Keratinocyte (primary cell): ENCODE measurements at regions not wholly inside any gene's neighbourhood (a gene's known extent, or its start where the extent isn't known, plus 50 kb on each side); places are given as distances from the start of the nearest gene placed in this dataset.

ENCODE experiments used
- DNase-seq: peaks from one replicate; pipeline ENCODE4 v3.0.0-alpha.2; 2011; ENCODE audit warnings: low read depth, missing footprints, low spot score
- FAIRE-seq: peaks from 2 replicates; lab custom pipeline; 2011; peaks lifted over from hg19 to GRCh38; lab: Jason Lieb, UNC
- H2AFZ ChIP-seq: 2 replicates; pipeline ENCODE4 v1.6.0; 2012; ENCODE audit warnings: low read length, control low read depth, inconsistent platforms; ENCODE audit not compliant: control insufficient read depth
- H3K27ac ChIP-seq: 2 replicates; pipeline ENCODE4 v1.5.1; 2011; ENCODE audit warnings: low read length; ENCODE audit not compliant: control insufficient read depth, insufficient read depth
- H3K27me3 ChIP-seq: 3 replicates; pipeline ENCODE4 v1.6.0; 2011; ENCODE audit warnings: low read length; ENCODE audit not compliant: control insufficient read depth, insufficient read depth; ENCODE audit errors: extremely low read depth
- H3K36me3 ChIP-seq, 2 experiments: 2 replicates in 1 of 2; 3 replicates in 1 of 2; pipeline ENCODE4 v1.5.1; 2011; ENCODE audit warnings: low read length in 2 of 2, mild to moderate bottlenecking in 1 of 2; ENCODE audit not compliant: control insufficient read depth in 2 of 2, insufficient read depth in 2 of 2; ENCODE audit errors: extremely low read depth in 1 of 2
- H3K4me1 ChIP-seq: 3 replicates; pipeline ENCODE4 v1.5.1; 2011; ENCODE audit warnings: low read length; ENCODE audit not compliant: control insufficient read depth, insufficient read depth; ENCODE audit errors: extremely low read depth
- H3K4me2 ChIP-seq: 3 replicates; pipeline ENCODE4 v1.6.0; 2011; ENCODE audit warnings: low read depth, low read length; ENCODE audit not compliant: control insufficient read depth, insufficient read depth; ENCODE audit errors: extremely low read depth
- H3K4me3 ChIP-seq, 3 experiments: fragments of 200-600 bp in 1 of 3; sonication (generic) in 1 of 3; 2 replicates in 2 of 3; 3 replicates in 1 of 3; pipeline ENCODE4 v1.5.1; 2011 to 2016; ENCODE audit warnings: low read length in 3 of 3, mild to moderate bottlenecking in 3 of 3, control low read depth in 2 of 3, inconsistent platforms in 1 of 3, low read depth in 1 of 3, mixed read lengths in 1 of 3, mixed run types in 1 of 3, moderate library complexity in 1 of 3; ENCODE audit not compliant: control insufficient read depth in 2 of 3, insufficient read depth in 2 of 3; ENCODE audit errors: extremely low read depth in 1 of 3
- H3K79me2 ChIP-seq: 2 replicates; pipeline ENCODE4 v1.6.0; 2012; ENCODE audit warnings: low read length; ENCODE audit not compliant: control insufficient read depth, insufficient read depth
- H3K9ac ChIP-seq: 3 replicates; pipeline ENCODE4 v1.6.0; 2011; ENCODE audit warnings: low read length; ENCODE audit not compliant: control insufficient read depth, insufficient read depth; ENCODE audit errors: extremely low read depth
- H3K9me1 ChIP-seq: 3 replicates; pipeline ENCODE4 v1.6.0; 2011; ENCODE audit warnings: low read length; ENCODE audit not compliant: control insufficient read depth, insufficient read depth; ENCODE audit errors: extremely low read depth
- H3K9me3 ChIP-seq: 2 replicates; pipeline ENCODE4 v1.5.1; 2012; ENCODE audit warnings: low read depth, low read length; ENCODE audit not compliant: control insufficient read depth
- H4K20me1 ChIP-seq: 3 replicates; pipeline ENCODE4 v1.6.0; 2011; ENCODE audit warnings: low read length; ENCODE audit not compliant: control insufficient read depth, insufficient read depth; ENCODE audit errors: extremely low read depth
- CTCF ChIP-seq, 3 experiments: IDR thresholded peaks in 1 of 3; conservative IDR thresholded peaks in 1 of 3; optimal IDR thresholded peaks in 1 of 3; 2 replicates in 2 of 3; 3 replicates in 1 of 3; pipeline versions ENCODE3 to v1.5.1; 2011; ENCODE audit warnings: low read length in 3 of 3, mild to moderate bottlenecking in 3 of 3, moderate library complexity in 2 of 3, control low read depth in 1 of 3, inconsistent platforms in 1 of 3; ENCODE audit not compliant: insufficient read depth in 2 of 3; ENCODE audit errors: extremely low read depth in 1 of 3
- EZH2 ChIP-seq: IDR thresholded peaks from one replicate; pipeline ENCODE4 v1.6.1; 2012; ENCODE audit warnings: inconsistent platforms, mild to moderate bottlenecking, low read length, moderate library complexity
- dilution Hi-C: fragments of 300-500 bp; cut with MboI; formaldehyde crosslinking; loops from one replicate; pipeline ENCODE4 v1.7.0; 2020; ENCODE audit warnings: low sequenced_read_pairs; ENCODE audit not compliant: extremely low pct_ligation_motif_present

GRCh38 chr20:59406446-59406845, 106.0 kb downstream of the EDN3 start:
- H3K9ac ChIP-seq = no peak overlapping the region
- H4K20me1 ChIP-seq = no peaks in the 10 kb centered on the region
- H3K36me3 ChIP-seq = no peaks in the 10 kb centered on the region
- no peak overlapping the region for H2AFZ ChIP-seq
- no peak for DNase-seq
- no peaks in the 10 kb centered on the region for H3K4me1 ChIP-seq
- no peak for FAIRE-seq
- no peak overlapping the region for H3K4me3 ChIP-seq
- dilution Hi-C loops = no loop called here
- H3K27ac ChIP-seq = no peak overlapping the region
- no peak overlapping the region for H3K4me2 ChIP-seq
- no peaks in the 10 kb centered on the region for H3K9me3 ChIP-seq
- H3K9me1 ChIP-seq = no peaks in the 10 kb centered on the region
- no peaks in the 10 kb centered on the region for H3K79me2 ChIP-seq
- H3K27me3 ChIP-seq = peaks cover 36% of the 10 kb centered on the region
- TF ChIP-seq EZH2 (no peak), CTCF (optimal IDR thresholded peaks at IDR 0.05 in 1 of 3, IDR thresholded peaks at IDR 0.05 in 1 of 3, conservative IDR thresholded peaks at IDR 0.05 in 1 of 3; ENCODE audit: extremely low read depth in 1 of 3, insufficient read depth in 2 of 3, low read length in 3 of 3) (no peak)

- dilution Hi-C loops = no loop called here
- Histone ChIP-seq H2AFZ (no peak overlapping the region), H4K20me1 (no peaks in the 10 kb centered on the region), H3K9me1 (no peaks in the 10 kb centered on the region), H3K4me2 (no peak overlapping the region), H3K79me2 (no peaks in the 10 kb centered on the region), H3K27ac (no peak overlapping the region), H3K9ac (no peak overlapping the region), H3K4me1 (no peaks in the 10 kb centered on the region), H3K36me3 (no peaks in the 10 kb centered on the region), H3K27me3 (no peaks in the 10 kb centered on the region), H3K4me3 (no peak overlapping the region), H3K9me3 (no peaks in the 10 kb centered on the region)
- TF ChIP-seq CTCF (optimal IDR thresholded peaks at IDR 0.05 in 1 of 3, IDR thresholded peaks at IDR 0.05 in 1 of 3, conservative IDR thresholded peaks at IDR 0.05 in 1 of 3; ENCODE audit: extremely low read depth in 1 of 3, insufficient read depth in 2 of 3, low read length in 3 of 3) = no peak
- TF ChIP-seq EZH2 = no peak
- FAIRE-seq (no peak), DNase-seq (no peak)
These were observed 110.8 kb downstream of the EDN3 start for GRCh38 chr20:59411170-59411569.
